LHCN-M2 (cell line): ENCODE measurements at regions not wholly inside any gene's neighbourhood (a gene's known extent, or its start where the extent isn't known, plus 50 kb on each side); places are given as distances from the start of the nearest gene placed in this dataset.
"Not testable (repeated sequence)": the region's sequence is repeated elsewhere in the genome, so short reads cannot be mapped to it uniquely, and the experiment has no call there.

Source experiments
- DNase-seq: peaks from one replicate; pipeline ENCODE4 v3.0.0-alpha.2; 2012; ENCODE audit warnings: low read depth

DNA sequence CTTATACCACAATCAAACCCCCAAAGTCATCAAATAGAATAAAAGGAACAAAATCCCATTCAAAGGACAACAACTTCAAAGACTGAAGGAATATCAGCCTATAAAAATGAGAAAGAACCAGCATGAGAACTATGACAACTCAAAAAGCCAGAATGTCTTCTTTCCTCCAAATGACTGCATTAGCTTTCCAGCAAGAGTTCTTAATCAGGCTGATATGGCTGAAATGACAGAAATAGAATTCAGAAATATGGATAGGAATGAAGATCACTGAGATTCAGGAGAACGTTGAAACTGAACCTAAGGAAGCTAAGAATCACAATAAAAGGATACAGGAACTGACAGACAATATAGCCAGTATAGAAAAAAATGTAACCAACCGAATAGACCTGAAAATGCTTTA lies 109.5 kb downstream of the SINHCAF start:
- no peak for DNase-seq

DNA sequence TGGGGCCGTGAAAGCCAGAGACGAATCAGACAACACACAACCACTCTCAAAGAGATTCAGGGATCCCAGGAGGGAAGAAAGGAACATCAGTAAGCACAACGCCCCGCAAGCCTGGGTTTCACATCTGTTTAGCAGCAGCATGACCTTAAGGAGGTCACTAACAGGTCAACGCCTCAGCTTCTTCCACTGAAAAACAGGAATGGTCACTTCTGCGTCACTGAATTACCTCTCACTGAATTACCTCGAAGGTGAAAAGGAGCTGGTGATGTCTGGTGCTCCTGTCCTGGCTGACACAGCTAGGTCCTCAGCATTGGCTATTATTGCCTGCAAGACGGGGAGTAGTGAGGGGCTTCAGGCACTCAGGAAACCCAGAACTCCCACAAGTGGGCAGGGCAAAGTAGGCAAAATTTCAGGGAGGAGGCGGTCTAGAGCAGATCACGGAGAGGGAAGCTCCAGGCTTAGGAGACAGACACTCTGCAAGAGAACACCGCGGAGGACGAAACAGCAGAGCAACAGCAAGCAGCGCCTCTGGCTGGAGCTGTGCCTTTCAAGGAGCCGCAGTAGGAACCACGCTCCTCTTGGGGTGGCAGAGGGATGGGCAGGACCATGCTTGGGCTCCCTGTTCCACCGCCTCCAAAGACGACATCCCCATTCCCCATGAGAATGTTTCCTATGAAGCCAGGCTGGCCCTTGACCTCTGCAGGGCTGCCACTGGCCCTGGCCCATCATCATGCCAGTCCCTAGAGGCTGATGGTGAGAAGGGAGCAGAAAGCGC lies 108.4 kb downstream of the SINHCAF start:
- no peak for DNase-seq

DNA sequence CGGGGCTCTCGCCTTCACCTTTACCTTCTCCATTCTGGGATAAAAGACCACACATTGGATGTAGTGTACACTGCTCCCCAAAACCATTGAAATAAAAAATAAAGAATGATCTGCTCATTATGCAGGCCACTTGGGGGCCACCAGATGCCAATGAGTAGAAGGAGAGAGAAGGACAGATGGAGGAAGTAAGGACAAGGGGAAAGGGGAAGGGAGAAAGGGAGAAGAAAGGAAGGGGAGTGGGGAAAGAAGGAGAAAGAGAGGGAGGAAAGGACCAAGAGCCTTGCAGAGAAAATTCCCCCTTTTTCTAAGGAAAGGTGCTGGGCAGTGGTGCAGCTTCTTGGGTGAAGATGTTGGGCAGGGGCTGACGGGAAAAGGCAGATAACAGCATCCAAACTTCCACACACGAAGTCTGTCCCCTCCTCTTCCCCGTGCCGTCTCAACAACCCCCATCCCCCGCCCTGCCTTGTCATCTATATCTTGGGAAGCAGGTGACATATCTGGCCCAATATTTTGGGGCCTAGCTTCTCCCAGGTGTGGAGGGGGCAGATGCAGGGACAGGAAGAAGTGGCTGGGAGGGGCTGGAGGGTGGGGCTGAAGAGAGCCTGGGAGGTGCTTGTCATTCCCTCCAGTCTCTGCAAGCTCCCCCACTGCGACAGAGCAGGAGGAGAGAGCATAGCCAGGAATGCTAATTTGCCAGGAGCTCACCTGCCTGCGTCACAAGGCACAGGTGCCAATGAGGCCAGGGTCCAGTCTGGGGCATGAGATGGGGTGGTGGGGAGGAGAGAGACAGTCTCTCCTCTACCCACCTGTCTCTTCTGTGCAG lies 107.5 kb downstream of the SINHCAF start:
- DNase-seq: no peak

DNA sequence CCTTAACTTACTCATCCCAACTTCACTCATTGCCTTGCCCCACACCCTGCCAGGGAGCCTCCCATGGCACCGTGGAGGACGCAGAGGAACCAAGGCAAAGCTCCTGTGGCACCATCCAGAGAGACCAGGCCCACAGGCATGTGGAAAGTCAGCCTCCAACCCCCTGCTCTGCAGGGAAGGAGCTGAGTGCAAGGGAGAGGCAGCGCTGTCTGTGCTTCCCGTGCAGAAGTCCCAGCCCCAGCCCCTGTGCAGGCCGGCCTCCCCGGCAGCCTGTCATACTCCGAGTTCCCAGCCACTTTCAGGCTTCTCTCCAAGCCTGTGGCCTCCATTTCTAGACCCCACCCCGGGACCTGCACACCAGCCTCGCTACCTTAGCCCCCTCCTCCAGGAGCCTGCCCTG lies 106.4 kb downstream of the SINHCAF start:
- no peak for DNase-seq

DNA sequence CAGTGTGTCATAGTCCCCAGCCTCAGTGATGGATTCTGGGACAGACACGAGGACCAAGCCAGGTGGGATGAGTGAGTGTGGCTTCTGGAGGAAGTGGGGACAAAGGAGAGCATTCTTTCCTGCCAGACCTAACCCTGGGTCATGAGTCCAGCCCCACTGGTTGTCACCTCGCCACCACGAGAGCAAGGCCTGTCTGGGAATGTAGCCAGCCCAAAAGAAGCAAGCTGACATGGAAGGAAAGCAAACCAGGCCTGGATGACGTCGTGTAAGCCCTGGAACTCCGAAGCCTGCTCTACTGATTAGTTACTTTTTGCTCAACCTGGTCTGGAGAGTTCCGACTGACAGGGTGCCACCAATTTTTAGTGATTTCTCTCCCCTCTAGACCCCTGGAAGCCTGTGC lies 105.9 kb downstream of the SINHCAF start:
- no peak for DNase-seq

DNA sequence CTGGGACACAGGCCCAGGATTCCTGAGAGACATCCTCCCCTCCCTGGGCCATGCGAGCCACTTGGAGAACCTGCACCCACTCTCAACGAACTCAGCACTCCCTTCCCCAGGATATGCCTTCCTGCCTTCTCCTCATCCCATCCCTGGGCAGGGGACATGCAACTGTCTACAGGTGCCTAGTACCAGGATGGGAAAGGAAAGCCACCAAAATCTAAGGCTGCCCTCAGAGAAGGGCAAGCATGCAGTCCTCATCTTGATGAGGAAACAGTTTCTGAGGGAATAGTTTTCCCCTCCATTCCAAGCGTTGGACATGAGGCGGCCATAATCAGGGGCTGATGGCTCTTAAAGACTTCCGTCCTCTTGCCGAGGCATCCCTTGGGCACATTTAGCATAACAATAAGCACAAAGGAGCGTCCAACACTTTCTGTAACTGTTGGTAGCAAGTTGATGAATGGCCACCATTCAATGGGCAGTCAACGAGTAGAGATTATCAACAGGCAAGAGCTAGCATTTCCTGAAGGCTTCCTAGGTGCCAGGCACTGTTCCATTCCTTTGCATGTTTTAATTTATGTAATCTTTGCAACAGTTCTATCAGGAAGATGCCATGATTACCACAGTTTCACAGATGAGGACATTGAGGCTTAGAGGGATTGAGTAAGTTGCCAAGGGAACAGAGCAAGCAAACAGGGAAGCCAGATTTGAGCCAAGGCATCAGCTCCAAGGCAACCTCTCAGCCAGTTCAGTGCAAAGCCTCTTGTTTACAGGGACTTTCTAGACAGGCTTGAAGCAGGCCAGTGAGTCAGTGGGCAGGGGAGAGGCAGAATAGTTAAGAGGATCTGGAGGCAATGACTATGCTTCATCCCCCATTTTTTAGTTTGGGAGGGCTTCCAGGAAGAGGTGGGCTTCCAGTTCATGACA lies 105.1 kb downstream of the SINHCAF start:
- no peak for DNase-seq

DNA sequence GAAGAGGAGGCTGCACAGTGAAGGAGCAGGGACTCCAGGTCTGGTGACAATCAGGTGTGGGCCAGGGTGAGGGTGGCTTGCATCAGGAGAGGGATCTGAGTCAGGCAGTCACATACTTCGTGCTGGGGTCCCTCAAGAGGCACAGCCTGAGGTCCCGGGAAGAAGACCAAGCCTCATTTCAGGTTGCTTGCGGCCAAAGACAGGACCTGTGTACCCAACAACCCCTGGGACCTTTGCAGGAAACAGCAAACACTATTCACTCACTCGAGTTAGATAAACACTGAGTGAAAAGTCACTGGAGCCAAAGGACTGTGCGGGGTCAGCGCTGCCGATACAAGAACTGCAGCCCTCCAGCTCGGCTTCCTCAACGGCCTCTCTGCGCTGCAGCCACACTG lies 104.4 kb downstream of the SINHCAF start:
- no peak for DNase-seq

DNA sequence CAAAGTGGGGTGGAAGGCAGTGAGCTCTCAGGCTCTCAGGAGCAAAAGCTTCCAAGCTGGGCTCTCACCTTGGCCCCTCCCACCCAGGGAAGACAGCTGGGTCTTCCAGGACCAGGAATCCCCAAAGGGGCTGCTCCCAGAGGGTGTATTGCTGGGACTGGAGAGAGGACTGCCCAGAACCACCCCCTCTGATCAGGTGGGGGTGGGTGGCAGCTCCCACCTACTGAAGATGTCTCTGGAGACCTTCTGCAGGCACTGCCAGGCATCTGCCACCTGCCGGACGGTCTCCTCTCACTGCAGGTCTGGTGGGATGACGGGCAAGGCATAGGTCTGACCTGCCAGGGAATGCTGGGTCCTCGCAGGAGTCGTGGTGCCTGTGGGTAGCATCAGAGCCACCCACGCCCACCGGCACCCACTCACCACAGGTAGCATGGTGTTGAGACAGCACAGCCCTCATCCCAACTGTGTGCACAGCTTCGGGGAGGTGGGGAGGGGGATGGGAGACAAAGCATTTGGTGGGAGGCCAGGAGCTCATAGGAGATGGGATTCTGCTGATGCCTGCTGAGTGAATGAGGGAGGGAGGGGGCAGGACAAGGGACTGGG lies 103.2 kb downstream of the SINHCAF start:
- DNase-seq: no peak

DNA sequence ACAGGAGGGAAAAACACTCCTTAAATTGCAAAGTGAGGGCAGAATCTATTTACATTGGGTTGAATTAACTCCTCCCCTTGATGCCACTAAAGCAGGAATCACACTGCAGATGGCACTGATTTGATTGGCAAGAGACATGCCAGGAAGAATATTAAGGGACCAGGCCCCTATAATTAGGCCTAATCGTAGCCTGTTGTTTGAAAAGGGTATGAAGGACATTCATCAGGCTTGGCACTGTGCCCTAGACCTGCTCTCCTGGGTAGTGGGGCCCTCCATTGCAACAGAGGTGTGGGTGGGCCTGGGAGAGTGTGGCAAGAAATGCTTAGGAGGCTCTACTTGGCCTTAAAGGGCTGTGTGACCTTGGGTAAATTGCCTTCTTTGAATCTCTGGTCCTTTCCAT lies 102.3 kb downstream of the SINHCAF start:
- DNase-seq: not testable (repeated sequence)

DNA sequence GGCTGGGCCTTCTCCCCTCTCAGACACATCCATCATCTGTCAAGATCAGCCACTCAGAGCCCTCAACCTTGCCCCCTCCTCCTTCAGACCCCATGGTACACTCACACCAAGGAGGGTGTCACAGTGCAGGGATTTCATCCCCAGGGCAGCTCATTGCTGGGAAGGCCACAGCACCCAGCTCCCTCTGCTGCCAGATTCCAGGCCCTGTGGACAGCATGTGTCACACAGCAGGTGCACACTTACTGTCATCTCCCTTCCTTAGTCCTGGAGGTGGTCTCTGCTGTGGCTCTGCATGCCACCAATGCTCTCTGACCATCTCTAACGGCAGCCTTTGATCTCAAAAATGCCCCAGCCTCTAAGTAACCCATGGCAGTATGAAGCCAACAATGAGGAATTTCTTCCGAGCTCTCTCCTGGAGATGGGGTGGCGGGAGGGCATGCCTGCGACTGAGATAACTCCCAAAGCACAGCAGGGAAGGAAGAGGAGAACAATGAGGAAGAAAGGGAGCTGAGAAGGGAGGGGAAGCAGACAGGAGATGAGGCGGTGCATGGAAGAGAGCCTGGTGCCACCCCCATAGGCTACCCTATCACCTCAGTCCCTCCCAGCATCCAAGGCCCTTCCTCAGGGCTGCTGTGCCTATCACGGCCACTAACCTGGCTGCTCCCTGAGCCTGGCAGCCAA lies 101.0 kb downstream of the SINHCAF start:
- DNase-seq: no peak

DNA sequence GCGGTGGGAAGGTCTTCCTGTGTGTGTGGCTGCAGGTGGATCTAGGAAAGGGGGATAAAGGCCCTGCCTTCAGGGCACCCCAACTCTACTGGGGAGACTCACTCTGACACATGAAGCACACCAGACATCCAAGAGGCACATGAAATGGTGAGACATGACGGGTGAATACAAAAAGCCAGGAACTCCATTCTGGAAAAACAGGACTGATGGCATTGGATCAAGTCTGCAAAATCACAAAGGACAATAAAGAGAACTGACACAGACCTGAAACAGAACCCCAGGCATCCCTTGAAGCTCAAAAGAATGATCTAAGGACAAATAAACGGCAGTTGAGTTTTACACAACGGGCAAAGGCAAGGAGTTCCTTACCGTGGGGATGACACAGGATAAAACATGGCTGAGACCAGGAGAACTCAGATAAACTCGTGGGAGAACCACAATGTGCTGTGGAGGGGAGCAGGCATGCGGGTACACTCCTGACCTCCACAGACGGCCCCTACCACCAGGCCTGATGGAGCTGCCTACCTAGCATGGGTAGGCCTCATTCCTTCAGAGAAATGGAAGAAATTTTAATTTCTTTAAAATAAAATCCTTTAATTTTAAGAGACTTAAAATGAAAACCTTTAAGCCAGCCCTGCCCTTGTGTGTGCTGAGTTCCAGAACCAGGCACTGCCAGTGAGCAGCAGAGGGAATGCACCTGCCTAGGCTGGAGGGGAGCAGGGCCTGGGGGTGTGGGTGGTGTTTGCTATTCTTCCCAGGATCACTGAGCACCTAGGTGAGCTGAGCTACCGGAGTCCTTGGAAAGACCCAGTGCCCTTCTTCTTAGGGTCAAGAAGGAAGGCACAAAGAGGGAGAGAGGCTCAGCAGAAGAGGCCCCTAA lies 100.1 kb downstream of the SINHCAF start:
- no peak for DNase-seq

DNA sequence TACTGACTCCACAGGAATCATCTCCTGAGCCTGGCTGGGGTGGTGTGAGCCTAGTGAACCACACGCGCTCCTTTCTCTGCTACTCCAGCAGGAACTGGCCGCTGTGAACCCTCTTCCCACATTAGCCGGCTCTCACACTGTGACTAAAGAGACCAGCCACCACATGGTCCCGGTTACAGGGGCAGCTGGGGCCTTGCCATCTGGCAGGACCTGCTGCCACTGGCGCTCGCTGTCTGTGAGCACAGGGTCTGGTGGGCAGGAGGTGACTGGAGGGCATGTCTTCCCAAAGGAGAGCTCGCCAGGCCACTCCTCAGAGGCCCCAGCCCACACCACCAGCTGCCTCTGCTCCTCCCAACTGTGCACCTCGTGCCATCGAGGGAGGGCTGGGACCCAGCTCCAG lies 99.3 kb downstream of the SINHCAF start:
- DNase-seq: no peak

DNA sequence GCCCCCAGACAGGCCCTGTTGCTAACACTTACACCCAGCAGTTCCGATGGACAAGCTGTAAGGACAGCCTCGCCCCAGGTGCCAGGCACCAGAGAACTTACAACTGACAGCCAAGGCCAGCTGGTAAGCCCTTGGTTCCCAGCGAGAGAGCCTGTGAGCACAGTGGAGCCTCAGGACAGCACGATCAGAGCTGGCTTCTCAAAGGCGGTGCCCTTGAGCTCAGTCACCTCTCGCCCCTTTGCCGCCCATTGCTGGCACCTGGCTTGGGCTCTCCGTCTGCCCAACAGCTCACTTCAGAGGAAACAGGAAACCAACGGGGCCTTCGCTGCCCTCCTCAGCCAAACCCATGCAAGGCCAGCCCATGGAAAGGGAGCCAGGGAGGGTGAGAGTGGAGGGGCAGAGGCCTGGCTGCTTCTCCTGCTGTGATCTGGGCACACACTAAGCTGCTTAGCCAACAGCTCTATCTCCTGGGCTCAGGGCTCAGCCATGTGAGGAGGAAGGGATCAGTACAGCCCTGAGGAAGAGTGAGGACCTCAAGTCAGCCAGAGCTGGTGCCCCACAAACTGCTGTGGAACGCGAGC lies 98.5 kb downstream of the SINHCAF start:
- DNase-seq: no peak

DNA sequence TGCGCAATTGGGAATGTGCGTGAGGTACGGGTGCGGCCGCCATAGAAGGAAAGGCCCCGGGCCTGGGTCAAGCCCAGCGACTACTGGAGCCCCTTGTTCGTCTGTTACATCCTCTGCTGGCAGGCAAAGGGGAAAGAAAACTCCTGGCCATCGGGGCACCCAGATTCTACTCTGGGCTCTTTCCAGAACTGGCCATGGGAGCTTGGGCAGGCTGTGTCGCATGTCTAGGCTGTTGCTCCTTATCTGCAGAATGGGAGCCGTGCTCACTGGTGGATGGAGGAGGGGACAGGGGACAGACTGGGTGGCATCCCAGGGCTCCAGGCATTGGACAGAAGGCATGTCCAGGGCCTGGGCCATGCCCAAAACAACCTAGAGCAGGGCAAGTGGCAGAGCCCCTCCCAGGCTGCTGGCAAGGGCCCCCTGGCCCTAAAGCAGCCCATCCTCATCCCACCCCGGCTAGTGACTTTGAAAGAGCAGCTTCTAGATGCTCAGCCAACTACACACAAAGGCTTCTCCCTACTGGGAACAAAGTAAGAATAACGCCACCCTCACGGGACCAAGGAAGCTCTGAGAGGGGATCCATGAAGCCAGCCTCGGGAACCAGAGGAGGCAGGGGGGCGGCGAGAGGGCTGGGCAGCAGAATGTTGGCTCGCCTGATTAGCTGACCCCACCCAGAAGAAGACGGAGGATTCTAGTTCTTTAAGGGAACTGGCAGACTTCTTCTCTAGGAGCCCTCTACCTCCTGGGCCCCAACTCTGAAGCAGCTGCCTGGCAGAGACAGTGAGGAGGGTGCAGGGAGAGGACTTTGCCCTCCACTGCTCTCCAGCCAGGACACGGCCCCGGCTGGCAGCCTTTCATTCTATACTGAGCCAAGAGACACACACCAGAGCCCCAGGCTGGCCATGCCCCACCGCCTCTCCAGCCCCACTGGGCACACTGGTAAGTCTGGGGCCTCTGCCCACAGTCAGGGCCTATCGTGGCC lies 96.8 kb downstream of the SINHCAF start:
- DNase-seq: no peak

DNA sequence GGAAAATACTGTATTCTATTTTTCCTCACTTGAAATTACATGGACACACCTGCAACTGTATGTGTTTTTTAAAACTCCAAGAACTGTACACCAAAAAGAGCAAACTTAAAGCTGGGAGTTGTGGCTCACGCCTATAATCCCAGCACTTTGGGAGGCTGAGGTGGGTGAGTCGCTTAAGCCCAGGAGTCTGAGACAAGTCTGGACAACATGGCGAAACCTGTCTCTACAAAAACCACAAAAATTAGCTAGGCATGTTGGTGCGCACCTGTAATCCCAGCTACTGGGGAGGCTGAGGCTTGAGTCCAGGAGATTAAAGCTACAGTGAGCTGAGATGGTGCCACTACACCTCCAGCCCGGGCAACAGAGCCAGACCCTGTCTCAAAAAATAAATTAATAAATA lies 95.9 kb downstream of the SINHCAF start:
- no peak for DNase-seq
